ENCODE measurements at regions not wholly inside any gene's neighbourhood (a gene's known extent, or its start where the extent isn't known, plus 50 kb on each side); places are given as distances from the start of the nearest gene placed in this dataset.
"Not testable (repeated sequence)": the region's sequence is repeated elsewhere in the genome, so short reads cannot be mapped to it uniquely, and the experiment has no call there.

- H3K27ac Mint-ChIP-seq: no peak overlapping the region
- Histone ChIP-seq H3K4me1 (ENCODE audit: control insufficient read depth in 2 of 2, insufficient read depth in 2 of 2, low read length in 2 of 2) (no peaks in the 10 kb centered on the region), H4K20me1 (ENCODE audit: control insufficient read depth, insufficient read depth, low read length, poor library complexity, severe bottlenecking) (no peaks in the 10 kb centered on the region), H3K79me2 (ENCODE audit: control insufficient read depth, insufficient read depth, low read length) (no peaks in the 10 kb centered on the region), H3K27ac (ENCODE audit: low read length in 2 of 2) (no peak overlapping the region), H3K4me3 (ENCODE audit: control extremely low read depth in 1 of 5, extremely low read depth in 1 of 5, insufficient read depth in 1 of 5, low read depth in 2 of 5, low read length in 4 of 5) (no peak overlapping the region), H3K9ac (ENCODE audit: low read length) (no peak overlapping the region), H3K36me3 (replicated peaks in 1 of 2; ENCODE audit: control extremely low read depth in 1 of 2, control insufficient read depth in 1 of 2, extremely low read depth in 1 of 2, insufficient read depth in 2 of 2, low read length in 1 of 2) (no peaks in the 10 kb centered on the region), H2AFZ (ENCODE audit: insufficient read depth, low read depth, low read length, poor library complexity, severe bottlenecking) (no peak overlapping the region), H3K4me2 (replicated peaks; ENCODE audit: low read depth, low read length, poor library complexity, severe bottlenecking) (no peak overlapping the region), H3K9me3 (ENCODE audit: control extremely low read depth in 1 of 3, control insufficient read depth in 2 of 3, insufficient read depth in 1 of 3, low read length in 2 of 3) (no peaks in the 10 kb centered on the region), H3K27me3 (replicated peaks in 1 of 4; ENCODE audit: control extremely low read depth in 1 of 4, control insufficient read depth in 3 of 4, insufficient read depth in 4 of 4, low read length in 3 of 4) (no peaks in the 10 kb centered on the region)
- DNase-seq: no peak
- TF ChIP-seq EZH2 (IDR thresholded peaks at IDR 0.05; ENCODE audit: borderline replicate concordance, insufficient read depth, low read depth, low read length, poor library complexity, severe bottlenecking): no peak
- no peaks in the 10 kb centered on the region for H3K9me3 Mint-ChIP-seq (ENCODE audit: insufficient read depth)
- intact Hi-C loops (cut with micrococcal nuclease): no loop called here
- WGBS (ENCODE audit: insufficient coverage): no CpG with 5 or more reads among the region's 6 CpGs
- ATAC-seq (ENCODE audit: low read depth): no peak
- CTCF ChIA-PET: no interaction called here
- POLR2A ChIA-PET: no interaction called here
- no peak overlapping the region for H3K4me3 Mint-ChIP-seq
- no peaks in the 10 kb centered on the region for H3K4me1 Mint-ChIP-seq
- no peaks in the 10 kb centered on the region for H3K27me3 Mint-ChIP-seq
These were observed 291.2 kb upstream of the LRP1B start for GRCh38 chr2:142422041-142422440.

- H3K79me2 ChIP-seq (ENCODE audit: control insufficient read depth, insufficient read depth, low read length); H3K4me3 Mint-ChIP-seq; H3K27me3 Mint-ChIP-seq; intact Hi-C loops (cut with micrococcal nuclease); DNase-seq; H3K4me3 ChIP-seq (ENCODE audit: control extremely low read depth in 1 of 5, extremely low read depth in 1 of 5, insufficient read depth in 1 of 5, low read depth in 2 of 5, low read length in 4 of 5); H3K4me1 Mint-ChIP-seq; ATAC-seq (ENCODE audit: low read depth); H3K4me1 ChIP-seq (ENCODE audit: control insufficient read depth in 2 of 2, insufficient read depth in 2 of 2, low read length in 2 of 2); H3K9me3 ChIP-seq (ENCODE audit: control extremely low read depth in 1 of 3, control insufficient read depth in 2 of 3, insufficient read depth in 1 of 3, low read length in 2 of 3); H3K27me3 ChIP-seq (replicated peaks in 1 of 4; ENCODE audit: control extremely low read depth in 1 of 4, control insufficient read depth in 3 of 4, insufficient read depth in 4 of 4, low read length in 3 of 4); H3K27ac Mint-ChIP-seq; H3K36me3 ChIP-seq (replicated peaks in 1 of 2; ENCODE audit: control extremely low read depth in 1 of 2, control insufficient read depth in 1 of 2, extremely low read depth in 1 of 2, insufficient read depth in 2 of 2, low read length in 1 of 2); POLR2A ChIA-PET; H3K4me2 ChIP-seq (replicated peaks; ENCODE audit: low read depth, low read length, poor library complexity, severe bottlenecking); H3K27ac ChIP-seq (ENCODE audit: low read length in 2 of 2); CTCF ChIA-PET; H2AFZ ChIP-seq (ENCODE audit: insufficient read depth, low read depth, low read length, poor library complexity, severe bottlenecking); H3K9ac ChIP-seq (ENCODE audit: low read length); H3K9me3 Mint-ChIP-seq (ENCODE audit: insufficient read depth); H4K20me1 ChIP-seq (ENCODE audit: control insufficient read depth, insufficient read depth, low read length, poor library complexity, severe bottlenecking): not testable (repeated sequence)
- WGBS (ENCODE audit: insufficient coverage): no CpG with 5 or more reads among the region's 4 CpGs
These were observed 287.9 kb upstream of the LRP1B start for GRCh38 chr2:142418699-142419098.

Data from B cell (primary cell).